ENCODE measurements at regions not wholly inside any gene's neighbourhood (a gene's known extent, or its start where the extent isn't known, plus 50 kb on each side); places are given as distances from the start of the nearest gene placed in this dataset.
"Not testable (repeated sequence)": the region's sequence is repeated elsewhere in the genome, so short reads cannot be mapped to it uniquely, and the experiment has no call there.

DNA sequence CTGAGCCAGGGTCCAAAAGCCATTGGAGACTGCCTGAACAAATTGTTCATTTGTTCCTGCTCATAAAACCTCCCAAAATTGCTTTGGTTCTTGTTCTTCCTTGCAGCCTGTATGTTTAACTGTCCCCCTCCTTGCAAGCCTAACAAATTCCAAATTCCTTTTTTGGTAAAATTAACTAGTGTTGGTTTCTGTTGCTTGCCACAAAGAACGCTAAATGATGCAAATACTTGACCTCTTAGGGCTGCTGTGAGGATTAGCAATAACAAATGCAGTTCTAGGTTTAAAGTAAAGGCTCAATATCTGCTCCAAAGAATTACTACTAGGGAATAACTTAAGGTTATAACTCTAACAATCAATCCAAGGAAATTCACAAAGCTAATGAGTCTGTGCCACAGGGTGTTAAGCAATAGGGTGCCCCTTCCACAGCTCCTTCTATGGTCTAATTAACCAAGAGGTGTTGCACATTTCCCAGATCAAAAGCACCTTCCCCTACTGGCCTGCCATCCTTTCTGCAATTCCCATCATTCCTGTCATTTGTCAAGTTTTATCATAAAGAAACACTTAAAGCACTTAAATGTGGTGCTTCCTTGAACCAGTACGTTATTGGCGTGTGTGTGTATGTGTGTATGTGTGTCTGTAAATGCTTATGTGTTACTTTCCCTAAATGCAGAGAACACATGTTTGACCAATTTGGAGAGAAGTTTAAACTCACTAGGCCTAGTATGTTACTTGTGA lies 110.2 kb downstream of the RAP2A start:
- TF ChIP-seq CTCF (IDR thresholded peaks at IDR 0.05; ENCODE audit: low read depth, low read length) = no peak
- no peak overlapping the region for H3K4me3 ChIP-seq (replicated peaks in 1 of 2; ENCODE audit: low read depth in 2 of 2, low read length in 2 of 2)
- DNase-seq (ENCODE audit: low read depth in 2 of 2) = peak in 1 of 2 donors; percentile 22

DNA sequence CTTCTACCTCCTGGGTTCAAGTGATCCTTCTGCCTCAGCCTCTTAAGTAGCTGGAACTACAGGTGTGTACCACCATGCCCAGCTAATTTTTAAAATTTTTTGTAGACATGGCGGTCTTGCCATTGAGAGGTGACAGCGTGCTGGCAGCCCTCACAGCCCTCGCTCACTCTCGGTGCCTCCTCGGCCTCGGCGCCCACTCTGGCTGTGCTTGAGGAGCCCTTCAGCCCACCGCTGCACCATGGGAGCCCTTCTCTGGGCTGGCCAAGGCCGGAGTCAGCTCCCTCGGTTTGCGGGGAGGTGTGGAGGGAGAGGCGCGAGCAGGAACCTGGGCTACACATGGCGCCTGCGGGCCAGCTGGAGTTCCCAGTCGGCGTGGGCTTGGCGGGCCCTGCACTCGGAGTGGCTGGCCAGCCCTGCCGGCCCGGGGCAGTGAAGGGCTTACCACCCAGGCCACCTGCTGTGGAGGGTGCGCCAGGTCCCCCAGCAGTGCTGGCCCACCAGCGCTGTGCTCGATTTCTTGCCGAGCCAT lies 111.1 kb downstream of the RAP2A start:
- DNase-seq (ENCODE audit: low read depth in 2 of 2); H3K4me3 ChIP-seq (replicated peaks in 1 of 2; ENCODE audit: low read depth in 2 of 2, low read length in 2 of 2): not testable (repeated sequence)

DNA sequence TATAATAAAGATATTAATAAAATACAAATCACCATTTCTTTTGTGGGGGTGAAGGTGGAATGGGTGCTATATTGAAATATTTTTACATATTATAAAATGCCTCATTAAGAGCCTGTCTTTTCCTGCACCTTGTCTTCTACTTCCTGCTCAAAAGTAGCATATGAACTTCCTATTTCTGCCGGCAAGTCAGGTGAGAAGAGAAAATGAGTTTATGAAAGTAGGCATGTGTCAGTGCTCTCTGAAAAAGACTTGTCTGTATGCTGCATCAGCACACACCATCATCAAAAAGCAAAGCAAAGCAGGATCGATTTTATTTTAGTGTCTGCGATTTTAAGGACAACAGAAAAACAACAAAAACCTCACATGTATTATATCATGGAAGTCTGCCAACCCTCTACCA lies 114.2 kb downstream of the RAP2A start:
- no peak overlapping the region for H3K4me3 ChIP-seq (replicated peaks in 1 of 2; ENCODE audit: low read depth in 2 of 2, low read length in 2 of 2)
- TF ChIP-seq CTCF (IDR thresholded peaks at IDR 0.05; ENCODE audit: low read depth, low read length) = no peak
- DNase-seq (ENCODE audit: low read depth in 2 of 2) = no peak

DNA sequence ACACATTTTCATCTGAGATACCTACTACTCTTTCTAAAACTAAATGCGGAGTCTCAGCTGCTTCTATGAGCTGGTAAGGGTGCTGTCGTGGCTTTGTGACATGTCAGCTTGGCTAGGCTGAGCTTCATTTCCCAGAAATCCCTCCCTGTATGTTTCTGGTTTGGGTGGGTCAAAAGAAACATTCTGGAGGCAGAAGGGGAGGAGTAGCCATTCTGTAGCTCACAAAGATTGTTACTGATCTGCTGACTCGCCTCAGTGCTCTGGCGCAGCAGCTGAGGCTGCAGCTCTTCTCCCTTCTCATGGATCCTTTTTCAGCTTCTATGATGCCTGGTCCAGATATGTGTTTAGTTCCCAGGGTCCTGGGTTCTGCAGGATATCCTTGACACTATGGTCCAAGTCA lies 114.7 kb downstream of the RAP2A start:
- H3K4me3 ChIP-seq (replicated peaks in 1 of 2; ENCODE audit: low read depth in 2 of 2, low read length in 2 of 2) = no peak overlapping the region
- DNase-seq (ENCODE audit: low read depth in 2 of 2) = peak in 1 of 2 donors; percentile 12
- no peak for TF ChIP-seq CTCF (IDR thresholded peaks at IDR 0.05; ENCODE audit: low read depth, low read length)

GRCh38 chr13:97549201-97549600 lies 115.2 kb downstream of the RAP2A start:
- no peak for DNase-seq (ENCODE audit: low read depth in 2 of 2)
- TF ChIP-seq CTCF (IDR thresholded peaks at IDR 0.05; ENCODE audit: low read depth, low read length) = no peak
- no peak overlapping the region for H3K4me3 ChIP-seq (replicated peaks in 1 of 2; ENCODE audit: low read depth in 2 of 2, low read length in 2 of 2)

- H3K4me3 ChIP-seq (replicated peaks in 1 of 2; ENCODE audit: low read depth in 2 of 2, low read length in 2 of 2) = no peak overlapping the region
- no peak for DNase-seq (ENCODE audit: low read depth in 2 of 2)
- no peak for TF ChIP-seq CTCF (IDR thresholded peaks at IDR 0.05; ENCODE audit: low read depth, low read length)
These were observed 120.5 kb downstream of the RAP2A start for GRCh38 chr13:97554496-97554895.

DNA sequence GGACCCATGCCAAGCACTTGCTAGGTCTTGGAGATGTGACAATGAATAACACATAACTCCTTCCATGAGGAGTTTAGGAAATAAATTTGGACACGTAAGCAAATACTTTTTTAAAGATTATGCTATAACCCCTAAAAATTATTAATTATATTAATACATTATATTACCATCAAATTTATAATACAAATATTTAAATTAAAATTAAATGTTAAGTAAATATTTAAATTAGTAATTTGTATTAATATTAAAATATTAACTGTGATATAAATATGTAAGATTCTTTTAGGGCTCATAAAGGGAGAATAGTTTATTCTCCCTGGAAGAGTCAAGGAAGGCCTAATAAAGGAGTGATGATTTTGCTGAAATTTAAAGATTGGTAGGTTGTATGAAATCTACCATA lies 121.1 kb downstream of the RAP2A start:
- no peak for DNase-seq (ENCODE audit: low read depth in 2 of 2)
- TF ChIP-seq CTCF (IDR thresholded peaks at IDR 0.05; ENCODE audit: low read depth, low read length) = no peak

More for the DNA sequence above, 121.1 kb downstream of the RAP2A start:
- no peak overlapping the region for H3K4me3 ChIP-seq (replicated peaks in 1 of 2; ENCODE audit: low read depth in 2 of 2, low read length in 2 of 2)
